ENCODE measurements at regions not wholly inside any gene's neighbourhood (a gene's known extent, or its start where the extent isn't known, plus 50 kb on each side); places are given as distances from the start of the nearest gene placed in this dataset.

GRCh38 chr15:87461631-87462030 lies 794.9 kb downstream of the NTRK3 start:
- DNase-seq, result peak; percentile 16

- DNase-seq, result no peak
These were observed 801.7 kb downstream of the NTRK3 start for GRCh38 chr15:87454860-87455259.

- peak; percentile 12 for DNase-seq
These were observed 806.2 kb downstream of the NTRK3 start for GRCh38 chr15:87450314-87450713.

GRCh38 chr15:87439090-87439489 lies 817.4 kb downstream of the NTRK3 start:
- no peak for DNase-seq

- DNase-seq, result no peak
These were observed 822.7 kb downstream of the NTRK3 start for GRCh38 chr15:87433871-87434270.

GRCh38 chr15:87429754-87430153 lies 826.8 kb downstream of the NTRK3 start:
- DNase-seq, result no peak

- DNase-seq, result no peak
These were observed 836.5 kb downstream of the NTRK3 start for GRCh38 chr15:87420017-87420416.

- DNase-seq, result peak; percentile 22
These were observed 837.2 kb downstream of the NTRK3 start for GRCh38 chr15:87419344-87419743.

GRCh38 chr15:87416591-87417257 lies 839.8 kb downstream of the NTRK3 start:
- no peak for DNase-seq

GRCh38 chr15:87408902-87409301 lies 847.6 kb downstream of the NTRK3 start:
- no peak for DNase-seq

- no peak for DNase-seq
These were observed 852.6 kb downstream of the NTRK3 start for GRCh38 chr15:87403973-87404372.

- no peak for DNase-seq
These were observed 854.6 kb downstream of the NTRK3 start for GRCh38 chr15:87401973-87402372.

GRCh38 chr15:87394676-87395075 lies 861.9 kb downstream of the NTRK3 start:
- no peak for DNase-seq

GRCh38 chr15:87387766-87388165 lies 868.8 kb downstream of the NTRK3 start:
- peak; percentile 83 for DNase-seq

GRCh38 chr15:87374339-87374738 lies 882.2 kb downstream of the NTRK3 start:
- DNase-seq, result peak; percentile 24

- peak; percentile 99 for DNase-seq
These were observed 887.3 kb downstream of the NTRK3 start for GRCh38 chr15:87369269-87369668.

GRCh38 chr15:87368511-87368910 lies 888.0 kb downstream of the NTRK3 start:
- no peak for DNase-seq

GRCh38 chr15:87365186-87365585 lies 891.4 kb downstream of the NTRK3 start:
- peak; percentile 92 for DNase-seq

- no peak for DNase-seq
These were observed 894.0 kb downstream of the NTRK3 start for GRCh38 chr15:87362531-87362930.

- no peak for DNase-seq
These were observed 898.8 kb downstream of the NTRK3 start for GRCh38 chr15:87357637-87358313.

- DNase-seq, result no peak
These were observed 900.6 kb downstream of the NTRK3 start for GRCh38 chr15:87355946-87356345.

GRCh38 chr15:87354661-87355410 lies 901.7 kb downstream of the NTRK3 start:
- peak; percentile 80 for DNase-seq

- DNase-seq, result peak; percentile 37
These were observed 907.4 kb downstream of the NTRK3 start for GRCh38 chr15:87349181-87349580.

- DNase-seq, result peak; percentile 66
These were observed 907.8 kb downstream of the NTRK3 start for GRCh38 chr15:87348746-87349145.
